ENCODE measurements at regions not wholly inside any gene's neighbourhood (a gene's known extent, or its start where the extent isn't known, plus 50 kb on each side); places are given as distances from the start of the nearest gene placed in this dataset.

- no peak for DNase-seq (ENCODE audit: low read depth)
Measured at GRCh38 chr7:42409296-42409695, 172.3 kb upstream of the GLI3 start.

GRCh38 chr7:42407833-42408232 lies 170.8 kb upstream of the GLI3 start:
- no peak for DNase-seq (ENCODE audit: low read depth)
- no peak for TF ChIP-seq CTCF (IDR thresholded peaks at IDR 0.05; ENCODE audit: low read length, missing control alignments)
- H3K4me3 ChIP-seq (replicated peaks; ENCODE audit: low read depth, low read length): no peak overlapping the region

More at GRCh38 chr7:42409296-42409695, 172.3 kb upstream of the GLI3 start:
- no peak overlapping the region for H3K4me3 ChIP-seq (replicated peaks; ENCODE audit: low read depth, low read length)
- TF ChIP-seq CTCF (IDR thresholded peaks at IDR 0.05; ENCODE audit: low read length, missing control alignments): no peak

- no peak for TF ChIP-seq CTCF (IDR thresholded peaks at IDR 0.05; ENCODE audit: low read length, missing control alignments)
- no peak overlapping the region for H3K4me3 ChIP-seq (replicated peaks; ENCODE audit: low read depth, low read length)
- DNase-seq (ENCODE audit: low read depth): no peak
Measured at GRCh38 chr7:42407021-42407710, 170.2 kb upstream of the GLI3 start.

GRCh38 chr7:42406358-42406757 lies 169.3 kb upstream of the GLI3 start:
- no peak for DNase-seq (ENCODE audit: low read depth)
- no peak overlapping the region for H3K4me3 ChIP-seq (replicated peaks; ENCODE audit: low read depth, low read length)
- TF ChIP-seq CTCF (IDR thresholded peaks at IDR 0.05; ENCODE audit: low read length, missing control alignments): no peak

- DNase-seq (ENCODE audit: low read depth): no peak
- no peak for TF ChIP-seq CTCF (IDR thresholded peaks at IDR 0.05; ENCODE audit: low read length, missing control alignments)
- no peak overlapping the region for H3K4me3 ChIP-seq (replicated peaks; ENCODE audit: low read depth, low read length)
Measured at GRCh38 chr7:42405782-42406181, 168.8 kb upstream of the GLI3 start.

GRCh38 chr7:42403831-42404230 lies 166.8 kb upstream of the GLI3 start:
- no peak for DNase-seq (ENCODE audit: low read depth)
- H3K4me3 ChIP-seq (replicated peaks; ENCODE audit: low read depth, low read length): no peak overlapping the region
- no peak for TF ChIP-seq CTCF (IDR thresholded peaks at IDR 0.05; ENCODE audit: low read length, missing control alignments)

GRCh38 chr7:42400961-42401360 lies 164.0 kb upstream of the GLI3 start:
- DNase-seq (ENCODE audit: low read depth): no peak
- no peak for TF ChIP-seq CTCF (IDR thresholded peaks at IDR 0.05; ENCODE audit: low read length, missing control alignments)

More at GRCh38 chr7:42400961-42401360, 164.0 kb upstream of the GLI3 start:
- no peak overlapping the region for H3K4me3 ChIP-seq (replicated peaks; ENCODE audit: low read depth, low read length)

Data from fibroblast of pulmonary artery (primary cell).